ENCODE measurements at regions not wholly inside any gene's neighbourhood (a gene's known extent, or its start where the extent isn't known, plus 50 kb on each side); places are given as distances from the start of the nearest gene placed in this dataset.

DNA sequence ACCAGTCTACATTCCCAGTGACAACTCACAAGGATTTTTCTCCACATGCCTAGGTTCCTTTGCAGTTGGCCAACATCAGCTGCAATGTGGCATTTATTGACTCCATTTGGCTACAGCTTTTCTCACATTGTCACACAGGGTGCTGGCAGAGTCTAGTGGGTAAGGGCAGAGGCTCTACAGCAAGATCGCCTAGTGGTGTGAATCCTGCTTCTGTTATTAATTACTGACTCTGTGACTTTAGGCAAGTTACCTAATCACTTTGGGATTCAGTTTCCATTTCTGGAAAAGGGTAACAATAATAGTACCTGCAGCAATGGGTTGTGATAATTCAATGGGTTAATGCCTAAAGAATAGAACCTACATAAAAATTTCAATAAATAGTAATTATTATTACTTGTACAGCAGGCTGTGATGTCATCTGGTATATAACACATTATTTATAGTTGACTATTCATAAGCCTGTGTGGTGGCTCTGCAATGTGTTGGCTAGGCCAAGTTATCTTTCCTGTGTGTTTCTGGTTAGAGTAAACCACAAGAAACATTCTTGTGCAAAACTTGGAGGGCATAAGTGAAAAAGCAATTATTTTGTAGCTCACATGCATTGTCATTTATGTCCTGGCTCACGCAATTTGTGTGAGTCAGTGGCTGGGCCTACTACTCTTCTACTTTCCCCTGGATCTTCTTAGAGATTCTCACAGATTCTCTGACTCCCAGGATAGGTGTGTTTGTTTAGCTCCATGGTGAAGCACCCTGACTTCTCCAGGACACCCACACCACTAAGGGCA lies 59.5 kb downstream of the PTGS2 start:
- no peak for DNase-seq

DNA sequence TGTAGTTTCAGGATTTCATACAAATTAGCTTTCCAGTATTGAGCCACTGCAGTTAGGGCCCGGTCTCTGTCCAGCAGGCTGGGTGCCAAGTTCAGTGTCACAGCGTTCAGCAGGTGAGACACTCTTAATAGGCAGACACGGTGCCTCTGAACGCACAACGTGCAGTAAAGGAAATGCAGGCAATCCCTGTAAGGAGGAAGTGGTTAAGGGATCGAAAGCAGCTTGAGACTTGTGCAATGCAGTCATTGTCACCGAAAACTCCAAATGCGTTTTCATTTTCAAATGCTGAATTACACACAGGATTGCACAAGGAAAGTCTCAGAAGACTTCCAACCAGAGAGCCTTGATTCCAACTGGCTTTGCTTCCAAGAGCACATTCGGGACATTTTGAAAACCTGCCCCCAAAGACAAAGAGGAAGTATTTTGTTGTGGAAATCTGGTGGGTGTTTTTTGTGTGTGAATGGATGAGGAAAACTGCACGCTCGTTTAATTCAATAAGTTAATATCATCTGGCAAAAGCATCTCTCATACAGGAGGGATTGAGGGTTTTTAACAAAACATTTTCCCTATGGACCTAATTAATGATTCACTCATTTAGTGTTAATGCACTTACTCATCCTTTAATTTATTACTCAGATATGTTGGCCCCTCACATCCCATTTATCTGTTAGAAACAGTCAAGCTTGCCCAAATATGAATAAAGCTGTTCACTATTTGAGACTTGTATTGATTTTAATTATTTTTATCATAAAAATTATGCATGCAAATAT lies 61.6 kb downstream of the PTGS2 start:
- peak; percentile 6 to 31 for DNase-seq

GRCh38 chr1:186617926-186618325 lies 62.3 kb downstream of the PTGS2 start:
- no peak for DNase-seq

DNA sequence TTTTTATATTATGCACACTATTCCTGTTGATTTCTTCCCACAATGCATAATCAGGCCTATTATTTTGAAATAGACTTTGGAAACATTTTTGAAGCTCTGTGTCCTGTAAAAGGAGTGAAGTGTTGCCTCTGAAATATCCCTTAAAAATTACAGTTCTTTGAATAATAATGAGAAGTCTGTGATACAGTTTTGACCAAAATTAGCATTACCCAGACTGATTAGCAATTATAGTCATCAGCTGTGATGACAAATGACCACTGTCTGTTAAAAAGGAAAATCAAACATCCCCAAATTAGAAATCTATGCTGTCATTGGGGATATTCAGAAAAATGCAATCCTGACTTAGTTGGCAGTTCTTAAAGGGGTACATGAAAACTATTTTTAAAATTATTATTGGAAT lies 63.7 kb downstream of the PTGS2 start:
- no peak for DNase-seq

- DNase-seq, result no peak
Measured at GRCh38 chr1:186615332-186615731, 64.9 kb downstream of the PTGS2 start.

GRCh38 chr1:186611156-186611555 lies 69.1 kb downstream of the PTGS2 start:
- DNase-seq, result no peak

DNA sequence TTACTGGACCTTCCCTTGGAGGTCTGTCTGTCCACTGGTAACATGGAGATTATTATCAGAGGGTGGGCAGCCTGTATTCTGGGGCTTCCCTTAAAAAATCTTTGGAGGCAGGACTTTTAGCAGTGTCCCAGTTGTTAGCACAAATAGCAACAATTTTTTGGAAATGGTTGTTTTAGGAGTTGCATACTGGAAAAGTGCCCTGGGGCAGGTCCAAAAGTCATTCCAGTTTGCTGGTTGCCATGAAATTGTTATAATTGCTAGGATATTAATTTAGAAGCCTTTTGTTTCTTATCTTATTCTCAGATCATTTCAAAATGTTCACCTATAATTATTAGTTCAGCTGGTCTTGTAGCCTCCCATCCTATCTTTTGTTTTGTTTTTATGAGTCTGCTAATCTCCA lies 71.0 kb downstream of the PTGS2 start:
- DNase-seq, result no peak

DNA sequence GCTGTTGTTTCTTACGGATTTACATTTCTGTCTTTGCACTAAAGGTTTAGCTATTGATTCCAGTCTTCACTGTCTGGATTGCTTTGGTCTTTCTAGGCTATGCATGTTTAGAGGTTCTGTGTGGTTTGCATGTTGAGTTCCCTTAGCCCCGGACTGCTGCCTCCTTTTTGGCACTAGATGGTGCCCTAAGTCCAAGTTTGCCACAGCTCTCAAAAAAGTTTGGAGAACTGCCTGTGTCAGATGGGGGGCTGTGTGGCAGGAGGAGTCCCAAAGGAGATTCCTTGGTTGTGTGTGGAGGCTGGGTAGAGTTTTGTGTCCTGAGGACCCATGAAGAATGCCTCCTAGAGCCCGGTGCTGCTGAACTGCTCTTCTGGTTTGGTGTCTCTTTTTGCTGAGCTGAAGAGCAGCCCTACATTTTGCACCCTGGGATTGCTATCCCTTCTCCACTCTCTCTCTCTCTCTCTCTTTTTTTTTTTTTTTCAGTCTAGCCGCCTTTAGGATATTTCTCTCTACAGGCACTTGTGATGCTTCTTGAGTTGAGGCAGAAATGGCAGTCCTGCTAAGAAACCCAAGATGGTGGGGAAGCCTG lies 74.4 kb downstream of the PTGS2 start:
- DNase-seq, result peak; percentile 12 to 27

DNA sequence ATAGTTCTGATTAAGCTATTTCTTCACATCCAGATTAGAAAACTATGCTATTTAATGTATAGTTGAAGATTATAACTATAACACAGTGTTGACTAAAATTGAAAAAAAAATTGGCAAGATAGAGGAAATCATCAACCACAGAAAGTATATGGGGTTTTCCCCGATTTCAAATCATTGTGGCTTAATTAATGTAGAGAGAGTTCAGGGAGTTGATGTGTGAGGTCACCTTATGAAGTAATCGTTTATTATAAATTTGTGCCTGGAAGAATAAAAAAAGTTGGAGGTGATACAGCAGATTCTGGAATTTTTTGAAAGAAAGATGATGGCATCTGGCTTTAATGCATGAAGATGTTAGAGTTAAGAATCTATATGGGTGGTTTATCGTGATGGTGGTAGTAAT lies 84.3 kb downstream of the PTGS2 start:
- DNase-seq, result no peak

GRCh38 chr1:186578325-186579016 lies 101.8 kb downstream of the PTGS2 start:
- no peak for DNase-seq

DNA sequence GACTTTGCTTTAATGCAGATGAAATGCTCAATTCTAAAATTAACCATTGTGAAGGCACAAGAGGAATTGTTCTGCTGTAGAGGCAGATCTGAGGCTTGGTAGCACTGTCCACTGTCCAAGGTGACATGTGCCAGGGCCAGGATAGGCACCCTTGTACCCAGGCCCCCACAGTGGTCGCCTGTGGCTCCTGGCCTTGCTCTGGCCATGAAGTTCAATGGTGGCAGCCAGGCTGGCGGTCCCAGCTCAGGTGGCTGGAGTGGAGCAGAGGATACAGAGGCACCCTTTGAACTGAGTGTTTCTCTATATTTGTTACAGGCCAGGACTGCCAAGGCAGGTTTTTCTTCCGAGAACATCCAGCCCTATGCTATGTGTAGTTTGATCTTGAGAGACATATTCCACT lies 102.6 kb downstream of the PTGS2 start:
- DNase-seq, result no peak

GRCh38 chr1:186577216-186577615 lies 103.0 kb downstream of the PTGS2 start:
- DNase-seq, result peak; percentile 29 to 36

- DNase-seq, result no peak
Measured at GRCh38 chr1:186575348-186575747, 104.9 kb downstream of the PTGS2 start.

- DNase-seq, result no peak
Measured at GRCh38 chr1:186574926-186575325, 105.3 kb downstream of the PTGS2 start.

DNA sequence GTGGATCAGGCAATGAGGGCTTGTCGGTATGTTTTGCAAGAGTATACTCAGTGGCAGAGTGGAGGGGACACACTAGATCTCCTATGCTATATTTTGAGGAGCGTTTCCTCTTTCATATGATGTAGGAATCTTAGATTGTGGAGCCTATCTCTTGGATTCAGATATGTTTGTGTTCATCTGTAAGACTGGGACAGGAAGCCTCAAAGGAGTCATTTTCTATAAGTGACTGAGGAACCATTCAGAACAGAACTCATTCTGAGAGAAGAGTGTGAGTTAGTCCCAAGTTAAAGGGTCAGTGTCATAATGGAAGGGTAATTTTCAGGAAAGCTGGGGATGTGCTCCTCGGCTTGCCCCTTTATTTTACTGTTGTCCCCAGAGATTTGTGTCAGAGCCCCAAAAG lies 107.7 kb downstream of the PTGS2 start:
- no peak for DNase-seq

DNA sequence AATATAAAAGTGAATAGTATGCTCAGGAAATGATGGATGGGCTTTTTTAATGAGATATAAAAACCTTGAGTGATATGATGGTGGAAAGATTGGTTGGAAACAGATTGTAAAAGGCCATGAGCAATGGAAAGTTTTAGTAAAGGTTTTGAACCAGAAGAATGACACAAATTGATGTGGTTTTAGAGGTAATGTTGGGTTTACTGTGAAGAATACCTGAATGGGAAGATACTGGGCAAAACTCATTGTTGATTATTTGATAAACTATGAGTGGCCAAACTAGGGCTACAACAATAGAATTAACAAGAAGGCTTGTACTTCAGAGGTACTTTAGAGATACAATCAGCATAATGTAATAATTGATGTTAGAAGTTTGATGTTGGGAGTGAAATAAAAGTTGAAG lies 108.5 kb downstream of the PTGS2 start:
- no peak for DNase-seq

DNA sequence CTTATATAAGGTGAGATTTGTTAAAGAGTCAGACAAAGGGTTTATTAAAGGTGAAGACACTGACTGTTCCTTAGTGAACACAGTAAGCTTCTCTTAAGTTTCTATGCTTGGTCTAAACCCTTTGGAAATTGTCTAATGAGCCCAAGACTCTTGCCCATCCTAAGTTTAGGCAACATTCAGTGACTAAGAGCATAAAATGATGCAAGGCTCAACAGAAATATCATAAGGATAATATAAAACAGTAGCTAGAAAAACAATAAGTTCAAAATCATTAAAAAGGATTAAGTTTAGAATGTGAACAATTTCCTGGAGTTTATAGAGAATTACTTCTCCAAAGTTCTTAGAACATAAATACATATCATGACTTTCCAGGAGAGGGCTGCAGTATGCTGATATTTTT lies 108.9 kb upstream of the PDC start:
- no peak for DNase-seq

- DNase-seq, result no peak
Measured at GRCh38 chr1:186568221-186568620, 107.3 kb upstream of the PDC start.

GRCh38 chr1:186566140-186566855 lies 105.4 kb upstream of the PDC start:
- no peak for DNase-seq

DNA sequence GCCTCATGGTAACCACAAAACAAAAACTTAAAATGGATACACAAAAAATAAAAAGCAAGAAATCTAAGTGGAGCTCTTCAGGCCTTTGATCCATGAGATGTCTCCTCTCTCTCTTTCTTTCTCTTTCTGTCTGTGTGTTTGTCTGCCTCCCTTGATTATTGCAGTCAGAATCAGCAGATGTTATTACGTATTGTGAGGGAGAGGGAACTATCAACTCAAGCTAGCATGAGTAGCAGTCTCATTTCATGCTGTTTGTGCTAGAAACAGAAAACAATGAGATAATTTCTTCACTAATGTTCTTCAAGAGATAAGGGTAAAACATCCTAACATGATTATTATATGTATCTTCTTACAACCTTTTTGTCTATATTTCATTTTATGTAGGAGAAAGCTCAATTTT lies 103.7 kb upstream of the PDC start:
- no peak for DNase-seq

- DNase-seq, result no peak
Measured at GRCh38 chr1:186559601-186560116, 98.7 kb upstream of the PDC start.
